Colonic mucosa (tissue), 4 donors: ENCODE measurements at regions not wholly inside any gene's neighbourhood (a gene's known extent, or its start where the extent isn't known, plus 50 kb on each side); places are given as distances from the start of the nearest gene placed in this dataset.

Experiments used
- DNase-seq: peaks from one replicate; pipeline ENCODE4 v3.0.0-alpha.2; 2020
- H3K27ac ChIP-seq: fragments of 200-600 bp; one replicate; pipeline ENCODE4 v1.8.0; 2021
- H3K27me3 ChIP-seq: fragments of 200-600 bp; one replicate; pipeline ENCODE4 v1.8.0; 2021
- H3K36me3 ChIP-seq: fragments of 200-600 bp; one replicate; pipeline ENCODE4 v1.8.0; 2021
- H3K4me1 ChIP-seq: fragments of 200-600 bp; one replicate; pipeline ENCODE4 v1.8.0; 2021; ENCODE audit warnings: mild to moderate bottlenecking
- H3K4me3 ChIP-seq: fragments of 200-600 bp; one replicate; pipeline ENCODE4 v1.8.0; 2021
- H3K9ac ChIP-seq, 2 donors: one replicate each; pipeline ENCODE4 v1.7.0; 2013; ENCODE audit warnings: control low read depth in 2 of 2, low read depth in 2 of 2, low read length in 2 of 2
- H3K9me3 ChIP-seq: fragments of 200-600 bp; one replicate; pipeline ENCODE4 v1.8.0; 2021
- CTCF ChIP-seq: fragments of 200-600 bp; IDR thresholded peaks from one replicate; pipeline ENCODE4 v1.8.0; 2022; ENCODE audit warnings: antibody characterized with exemption, mild to moderate bottlenecking
- intact Hi-C: fragments of 100-400 bp; cut with DNase I; formaldehyde crosslinking; loops from one replicate; pipeline ENCODE4 v1.14.1; 2022
- donor health status: healthy.
- donor health status: DM: no; HTN: no; CAD: no.
- donor health status: DM: no; HTN: no; CAD: no.

GRCh38 chr20:50417484-50418235 is 92.5 kb upstream of the PTPN1 start:
- Histone ChIP-seq H3K4me3 (no peak overlapping the region), H3K27me3 (no peaks in the 10 kb centered on the region), H3K9ac (peak overlapping the region in 1 of 2 donors; percentile 40), H3K36me3 (no peaks in the 10 kb centered on the region), H3K27ac (no peak overlapping the region), H3K9me3 (no peaks in the 10 kb centered on the region), H3K4me1 (peaks cover 8% of the 10 kb centered on the region)
- no peak for DNase-seq
- no peak for TF ChIP-seq CTCF
- intact Hi-C loops, result no loop called here

- intact Hi-C loops, result no loop called here
- H3K27ac ChIP-seq, result no peak overlapping the region
These were observed 91.1 kb upstream of the PTPN1 start for GRCh38 chr20:50418890-50419642.

GRCh38 chr20:50420380-50420779 is 89.8 kb upstream of the PTPN1 start:
- intact Hi-C loops, result no loop called here
- no peak for DNase-seq
- no peaks in the 10 kb centered on the region for H3K36me3 ChIP-seq
- no peak overlapping the region for H3K27ac ChIP-seq
- TF ChIP-seq CTCF, result no peak
- peaks cover 4% of the 10 kb centered on the region for H3K4me1 ChIP-seq
- no peaks in the 10 kb centered on the region for H3K9me3 ChIP-seq
- H3K9ac ChIP-seq, result no peak overlapping the region
- H3K27me3 ChIP-seq, result no peaks in the 10 kb centered on the region
- H3K4me3 ChIP-seq, result no peak overlapping the region

More at GRCh38 chr20:50418890-50419642, 91.1 kb upstream of the PTPN1 start:
- no peaks in the 10 kb centered on the region for H3K9me3 ChIP-seq
- H3K4me3 ChIP-seq, result no peak overlapping the region
- H3K27me3 ChIP-seq, result no peaks in the 10 kb centered on the region
- no peak for TF ChIP-seq CTCF
- DNase-seq, result no peak
- peaks cover 8% of the 10 kb centered on the region for H3K4me1 ChIP-seq
- H3K36me3 ChIP-seq, result no peaks in the 10 kb centered on the region
- no peak overlapping the region for H3K9ac ChIP-seq

- TF ChIP-seq CTCF, result no peak
- Histone ChIP-seq H3K4me3 (no peak overlapping the region), H3K9me3 (no peaks in the 10 kb centered on the region), H3K4me1 (no peaks in the 10 kb centered on the region), H3K36me3 (no peaks in the 10 kb centered on the region), H3K9ac (peak overlapping the region in 1 of 2 donors; percentile 69), H3K27me3 (no peaks in the 10 kb centered on the region), H3K27ac (peak overlapping the region; percentile 85)
- intact Hi-C loops, result no loop called here
- no peak for DNase-seq
These were observed 88.5 kb upstream of the PTPN1 start for GRCh38 chr20:50421356-50422340.

GRCh38 chr20:50423758-50424157 is 86.4 kb upstream of the PTPN1 start:
- no peak for TF ChIP-seq CTCF
- intact Hi-C loops, result no loop called here
- H3K4me1 ChIP-seq, result no peaks in the 10 kb centered on the region

More at GRCh38 chr20:50423758-50424157, 86.4 kb upstream of the PTPN1 start:
- Histone ChIP-seq H3K9ac (peak overlapping the region in 1 of 2 donors; percentile 69), H3K27me3 (no peaks in the 10 kb centered on the region), H3K36me3 (no peaks in the 10 kb centered on the region), H3K27ac (peak overlapping the region; percentile 85), H3K4me3 (no peak overlapping the region), H3K9me3 (no peaks in the 10 kb centered on the region)
- DNase-seq, result no peak
